ENCODE measurements at regions not wholly inside any gene's neighbourhood (a gene's known extent, or its start where the extent isn't known, plus 50 kb on each side); places are given as distances from the start of the nearest gene placed in this dataset.

DNA sequence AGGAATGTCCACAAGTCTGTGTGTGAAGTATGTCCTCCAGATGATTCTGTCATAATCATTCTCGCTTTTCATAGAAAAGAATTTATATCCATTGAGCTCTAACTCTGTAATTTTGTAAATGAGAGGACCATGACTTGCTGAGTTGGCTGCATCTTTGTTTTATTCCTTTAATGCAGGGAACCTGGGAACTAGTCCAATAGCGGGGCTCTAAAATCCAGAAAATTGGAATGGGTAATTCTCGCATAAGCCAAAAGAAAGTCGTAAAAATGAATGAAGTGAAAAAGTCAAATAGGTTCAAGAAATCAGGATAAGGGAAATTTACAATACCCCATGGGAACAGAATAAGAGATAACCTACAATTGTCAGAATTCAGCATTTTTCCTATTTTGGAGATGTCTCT lies 232.5 kb downstream of the RAB38 start:
- TF ChIP-seq, protein P1, sequence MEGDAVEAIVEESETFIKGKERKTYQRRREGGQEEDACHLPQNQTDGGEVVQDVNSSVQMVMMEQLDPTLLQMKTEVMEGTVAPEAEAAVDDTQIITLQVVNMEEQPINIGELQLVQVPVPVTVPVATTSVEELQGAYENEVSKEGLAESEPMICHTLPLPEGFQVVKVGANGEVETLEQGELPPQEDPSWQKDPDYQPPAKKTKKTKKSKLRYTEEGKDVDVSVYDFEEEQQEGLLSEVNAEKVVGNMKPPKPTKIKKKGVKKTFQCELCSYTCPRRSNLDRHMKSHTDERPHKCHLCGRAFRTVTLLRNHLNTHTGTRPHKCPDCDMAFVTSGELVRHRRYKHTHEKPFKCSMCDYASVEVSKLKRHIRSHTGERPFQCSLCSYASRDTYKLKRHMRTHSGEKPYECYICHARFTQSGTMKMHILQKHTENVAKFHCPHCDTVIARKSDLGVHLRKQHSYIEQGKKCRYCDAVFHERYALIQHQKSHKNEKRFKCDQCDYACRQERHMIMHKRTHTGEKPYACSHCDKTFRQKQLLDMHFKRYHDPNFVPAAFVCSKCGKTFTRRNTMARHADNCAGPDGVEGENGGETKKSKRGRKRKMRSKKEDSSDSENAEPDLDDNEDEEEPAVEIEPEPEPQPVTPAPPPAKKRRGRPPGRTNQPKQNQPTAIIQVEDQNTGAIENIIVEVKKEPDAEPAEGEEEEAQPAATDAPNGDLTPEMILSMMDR (IDR thresholded peaks at IDR 0.05 in 4 of 5, conservative IDR thresholded peaks at IDR 0.05 in 1 of 5): no peak
- TF ChIP-seq POLR2A (IDR thresholded peaks at IDR 0.05): no peak
